GM12878 (cell line): ENCODE measurements at regions not wholly inside any gene's neighbourhood (a gene's known extent, or its start where the extent isn't known, plus 50 kb on each side); places are given as distances from the start of the nearest gene placed in this dataset.

Experiments used
- HSF1 ChIP-seq: fragments of 150-350 bp; IDR thresholded peaks from 2 replicates; pipeline ENCODE4 v1.6.1; 2014; ENCODE audit warnings: mild to moderate bottlenecking, low read depth, low read length
- KDM1A ChIP-seq: fragments of 200-600 bp; sonication (generic); IDR thresholded peaks from 2 replicates; pipeline ENCODE4 v1.6.1; 2016; ENCODE audit warnings: borderline replicate concordance
- MTA2 ChIP-seq: fragments of 450-650 bp; IDR thresholded peaks from 2 replicates; pipeline ENCODE4 v1.6.1; 2016; ENCODE audit warnings: low read depth, mild to moderate bottlenecking, moderate library complexity
- RELA ChIP-seq: fragments of 450-650 bp; IDR thresholded peaks from 2 replicates; pipeline ENCODE4 v1.8.0; 2014; ENCODE audit warnings: borderline replicate concordance; ENCODE audit not compliant: partially characterized antibody
- TCF7 ChIP-seq: IDR thresholded peaks from 2 replicates; pipeline ENCODE4 v1.6.1; 2014; ENCODE audit warnings: antibody characterized with exemption, borderline replicate concordance
- ZBTB4 ChIP-seq: fragments of 450-650 bp; formaldehyde crosslinking; IDR thresholded peaks from 2 replicates; pipeline ENCODE4 v1.4.0; 2022; ENCODE audit warnings: mild to moderate bottlenecking, moderate library complexity
- ZNF687 ChIP-seq: fragments of 450-650 bp; IDR thresholded peaks from 2 replicates; pipeline ENCODE4 v1.6.1; 2017; ENCODE audit warnings: mild to moderate bottlenecking, moderate library complexity

- TF ChIP-seq ZNF687 (no peak), KDM1A (no peak), HSF1 (no peak), RELA (no peak), ZBTB4 (no peak), TCF7 (no peak), MTA2 (no peak)
Measured at GRCh38 chr18:71842666-71843065, 701.5 kb downstream of the CBLN2 start (continued).
